PC-3 (cell line): ENCODE measurements at regions not wholly inside any gene's neighbourhood (a gene's known extent, or its start where the extent isn't known, plus 50 kb on each side); places are given as distances from the start of the nearest gene placed in this dataset.

Experiments
- ATAC-seq: fragments of 200-7000 bp; cut with Tn5 transposase; 2 replicates; pipeline ENCODE4 v1.9.1; 2020; ENCODE audit warnings: mild to moderate bottlenecking, moderate library complexity
- BruUV-seq: library from RNA; stranded (reverse); fragments of 400-500 nt; replicated peaks from 2 replicates; lab custom pipeline; 2021; lab: Mats Ljungman, UMichigan
- CTCF ChIA-PET: fragments of 300-600 bp; sonication (Branson Sonifier 250); formaldehyde crosslinking; loops from one replicate; lab custom pipeline; 2022; ENCODE audit warnings: antibody characterized with exemption; lab: Charles Lee
- POLR2A ChIA-PET: fragments of 300-600 bp; sonication (Branson Sonifier 250); formaldehyde crosslinking; loops from one replicate; lab custom pipeline; 2022; ENCODE audit warnings: antibody characterized with exemption; ENCODE audit not compliant: unreplicated experiment; lab: Charles Lee
- DNase-seq: peaks from one replicate; pipeline ENCODE4 v3.0.0-alpha.2; 2015
- H2AFZ ChIP-seq: fragments of 300-600 bp; sonication (generic); 2 replicates; pipeline ENCODE4 v1.6.0; 2016; ENCODE audit warnings: antibody characterized with exemption, low read length
- H3F3A ChIP-seq: fragments of 300-600 bp; sonication (generic); one replicate; pipeline ENCODE4 v1.6.0; 2017; ENCODE audit warnings: antibody characterized with exemption, low read length, control low read depth, mild to moderate bottlenecking; ENCODE audit not compliant: unreplicated experiment
- H3K27ac ChIP-seq: fragments of 300-600 bp; sonication (generic); 2 replicates; pipeline ENCODE4 v1.5.1; 2016; ENCODE audit warnings: mild to moderate bottlenecking, low read length
- H3K27me3 ChIP-seq: fragments of 300-600 bp; sonication (generic); 2 replicates; pipeline ENCODE4 v1.6.1; 2016; ENCODE audit warnings: low read length, mixed read lengths
- H3K36me3 ChIP-seq: fragments of 300-600 bp; sonication (generic); 2 replicates; pipeline ENCODE4 v1.6.1; 2016; ENCODE audit warnings: low read depth, mixed run types, low read length, mixed read lengths
- H3K4me1 ChIP-seq: fragments of 300-600 bp; sonication (generic); 2 replicates; pipeline ENCODE4 v1.5.1; 2016; ENCODE audit warnings: low read length; ENCODE audit not compliant: insufficient read depth
- H3K4me2 ChIP-seq: fragments of 300-600 bp; sonication (generic); 2 replicates; pipeline ENCODE4 v1.6.0; 2016; ENCODE audit warnings: low read length
- H3K4me3 ChIP-seq: fragments of 300-600 bp; sonication (generic); 2 replicates; pipeline ENCODE4 v1.5.1; 2016; ENCODE audit warnings: mild to moderate bottlenecking, low read length, mixed read lengths
- H3K79me2 ChIP-seq: fragments of 300-600 bp; sonication (generic); 2 replicates; pipeline ENCODE4 v1.6.1; 2017; ENCODE audit warnings: low read length, mixed read lengths
- H3K9ac ChIP-seq: fragments of 300-600 bp; sonication (generic); 2 replicates; pipeline ENCODE4 v1.6.0; 2016; ENCODE audit warnings: mild to moderate bottlenecking, low read length
- H3K9me2 ChIP-seq: fragments of 300-600 bp; sonication (generic); replicated peaks from 2 replicates; pipeline ENCODE4 v1.6.1; 2016; ENCODE audit warnings: mixed run types, low read length, mixed read lengths
- H3K9me3 ChIP-seq: fragments of 300-600 bp; sonication (generic); 2 replicates; pipeline ENCODE4 v1.6.1; 2016; ENCODE audit warnings: low read length, mixed read lengths
- H4K20me1 ChIP-seq: fragments of 300-600 bp; sonication (generic); 2 replicates; pipeline ENCODE4 v1.6.1; 2016; ENCODE audit warnings: low read length, mixed read lengths
- EZH2 ChIP-seq: fragments of 300-600 bp; sonication (generic); IDR thresholded peaks from one replicate; pipeline ENCODE4 v1.6.1; 2017; ENCODE audit warnings: antibody characterized with exemption, mild to moderate bottlenecking, low read length; ENCODE audit not compliant: unreplicated experiment
- EZH2phosphoT487 ChIP-seq: fragments of 300-600 bp; sonication (generic); IDR thresholded peaks from 2 replicates; pipeline ENCODE4 v1.6.1; 2018; ENCODE audit warnings: mild to moderate bottlenecking, antibody characterized with exemption, low read length, borderline replicate concordance
- intact Hi-C: fragments of 100-400 bp; cut with micrococcal nuclease; formaldehyde crosslinking; loops from 2 replicates; pipeline ENCODE4 v1.9.0; 2023
- TF ChIP-seq, protein P1 (sequence below): fragments of 300-600 bp; sonication (generic); conservative IDR thresholded peaks from 2 replicates; pipeline ENCODE4 v1.5.1; 2017; ENCODE audit warnings: antibody characterized with exemption, low read depth, mild to moderate bottlenecking, low read length

DNA sequence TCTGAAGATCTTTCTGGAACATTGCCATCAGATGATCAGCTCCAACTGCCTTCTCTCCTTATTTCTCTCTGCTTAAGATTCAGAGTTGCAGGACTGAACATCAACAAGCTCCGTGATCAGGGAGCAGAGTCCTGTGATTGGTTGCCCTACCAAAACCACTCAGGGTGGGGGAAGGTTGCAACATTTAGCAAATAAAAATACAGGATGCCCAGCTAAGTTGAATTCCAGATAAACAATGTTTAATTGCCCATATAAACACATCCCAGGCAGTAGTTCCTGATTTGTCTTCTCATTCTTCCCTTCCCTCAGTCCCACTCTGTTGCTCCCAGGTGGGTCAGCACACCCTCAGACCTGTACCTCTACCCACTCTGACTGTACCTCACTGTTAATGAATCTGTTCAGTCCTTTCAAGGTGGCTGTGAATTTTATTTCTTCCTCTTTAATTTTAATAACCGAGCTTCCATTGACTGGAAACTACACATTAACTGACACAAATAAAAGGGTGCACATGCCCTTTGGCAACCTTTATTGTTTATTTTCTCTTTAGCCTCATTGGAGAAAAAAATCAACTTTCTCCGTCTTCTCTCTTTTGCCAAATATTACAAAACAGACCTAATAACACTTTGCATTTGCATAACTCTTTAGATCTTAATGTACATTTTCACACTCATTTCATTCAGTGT is 167.1 kb upstream of the PKDCC start:
- Histone ChIP-seq H3K9me2 (no peaks in the 10 kb centered on the region), H3K4me3 (no peak overlapping the region), H4K20me1 (no peaks in the 10 kb centered on the region), H3K27ac (no peak overlapping the region), H2AFZ (no peak overlapping the region), H3K9me3 (no peaks in the 10 kb centered on the region), H3K36me3 (no peaks in the 10 kb centered on the region), H3K9ac (no peak overlapping the region), H3K4me1 (no peaks in the 10 kb centered on the region), H3K79me2 (no peaks in the 10 kb centered on the region), H3F3A (no peaks in the 10 kb centered on the region), H3K27me3 (no peaks in the 10 kb centered on the region; the same call in 1 of the 2 replicates), H3K4me2 (no peak overlapping the region)
- ChIA-PET POLR2A (no interaction called here), CTCF (no interaction called here)
- ATAC-seq (no peak), DNase-seq (no peak)
- no TSS peak for BruUV-seq
- intact Hi-C loops, result no loop called here
- TF ChIP-seq EZH2phosphoT487 (no peak), EZH2 (no peak)
- TF ChIP-seq, protein P1, sequence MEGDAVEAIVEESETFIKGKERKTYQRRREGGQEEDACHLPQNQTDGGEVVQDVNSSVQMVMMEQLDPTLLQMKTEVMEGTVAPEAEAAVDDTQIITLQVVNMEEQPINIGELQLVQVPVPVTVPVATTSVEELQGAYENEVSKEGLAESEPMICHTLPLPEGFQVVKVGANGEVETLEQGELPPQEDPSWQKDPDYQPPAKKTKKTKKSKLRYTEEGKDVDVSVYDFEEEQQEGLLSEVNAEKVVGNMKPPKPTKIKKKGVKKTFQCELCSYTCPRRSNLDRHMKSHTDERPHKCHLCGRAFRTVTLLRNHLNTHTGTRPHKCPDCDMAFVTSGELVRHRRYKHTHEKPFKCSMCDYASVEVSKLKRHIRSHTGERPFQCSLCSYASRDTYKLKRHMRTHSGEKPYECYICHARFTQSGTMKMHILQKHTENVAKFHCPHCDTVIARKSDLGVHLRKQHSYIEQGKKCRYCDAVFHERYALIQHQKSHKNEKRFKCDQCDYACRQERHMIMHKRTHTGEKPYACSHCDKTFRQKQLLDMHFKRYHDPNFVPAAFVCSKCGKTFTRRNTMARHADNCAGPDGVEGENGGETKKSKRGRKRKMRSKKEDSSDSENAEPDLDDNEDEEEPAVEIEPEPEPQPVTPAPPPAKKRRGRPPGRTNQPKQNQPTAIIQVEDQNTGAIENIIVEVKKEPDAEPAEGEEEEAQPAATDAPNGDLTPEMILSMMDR, result no peak

DNA sequence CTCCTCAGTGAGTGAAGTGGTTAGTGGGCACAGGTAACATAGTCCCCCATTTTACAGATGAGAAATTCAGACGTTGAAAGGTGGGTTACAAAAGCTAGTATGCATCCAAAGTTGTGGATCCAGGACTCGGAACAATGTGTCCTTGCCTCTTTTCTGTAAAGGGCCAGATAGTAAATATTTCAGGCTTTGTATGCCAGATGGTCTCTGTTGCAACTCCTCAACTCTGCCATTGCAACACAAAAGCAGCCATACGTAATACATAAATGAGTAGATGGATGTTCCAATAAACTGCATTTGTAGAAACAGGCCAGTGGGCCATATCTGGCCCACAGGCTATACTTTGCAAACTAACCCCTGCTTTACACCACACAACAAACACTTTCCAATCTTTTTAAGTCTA is 166.6 kb upstream of the PKDCC start:
- ChIA-PET CTCF (no interaction called here), POLR2A (no interaction called here)
- BruUV-seq, result no TSS peak
- Histone ChIP-seq H3K9me2 (no peaks in the 10 kb centered on the region), H3F3A (no peaks in the 10 kb centered on the region), H3K79me2 (no peaks in the 10 kb centered on the region), H3K36me3 (no peaks in the 10 kb centered on the region), H3K27me3 (no peaks in the 10 kb centered on the region; the same call in 1 of the 2 replicates), H3K4me3 (no peak overlapping the region), H2AFZ (no peak overlapping the region), H3K9ac (no peak overlapping the region), H3K27ac (no peak overlapping the region), H3K9me3 (no peaks in the 10 kb centered on the region), H4K20me1 (no peaks in the 10 kb centered on the region), H3K4me2 (no peak overlapping the region), H3K4me1 (no peaks in the 10 kb centered on the region)
- intact Hi-C loops, result no loop called here
- no peak for ATAC-seq
- no peak for DNase-seq
- no peak for TF ChIP-seq EZH2
- TF ChIP-seq, protein P1, result no peak

DNA sequence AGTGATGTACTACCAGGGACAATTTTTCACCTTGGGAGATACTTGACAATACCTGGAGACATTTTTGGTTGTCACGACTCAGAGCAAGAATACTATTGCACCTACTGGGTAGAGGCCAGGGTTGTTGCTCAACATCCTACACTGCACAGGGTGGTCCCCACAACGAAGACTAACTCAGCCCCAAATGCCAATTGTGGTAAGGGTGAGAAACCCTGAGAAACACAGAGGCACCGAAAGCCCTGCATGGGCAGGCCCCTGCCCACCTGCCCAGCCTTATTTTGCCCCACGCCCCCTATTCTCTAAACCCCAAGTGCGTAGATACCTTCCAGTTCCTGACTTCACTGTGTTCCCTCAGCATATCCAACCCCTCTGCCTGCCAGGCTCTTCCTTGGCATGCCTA is 163.1 kb upstream of the PKDCC start:
- ChIA-PET CTCF (no interaction called here), POLR2A (no interaction called here)
- Histone ChIP-seq H3K27ac (no peak overlapping the region), H3F3A (no peaks in the 10 kb centered on the region), H3K27me3 (0 out of 2 replicates have a peak, but pooled peaks cover under 1% of the 10 kb centered on the region), H3K9me2 (no peaks in the 10 kb centered on the region), H3K36me3 (no peaks in the 10 kb centered on the region), H2AFZ (no peak overlapping the region), H3K4me2 (no peak overlapping the region), H3K4me3 (no peak overlapping the region), H3K79me2 (no peaks in the 10 kb centered on the region), H3K4me1 (no peaks in the 10 kb centered on the region), H3K9ac (no peak overlapping the region), H4K20me1 (no peaks in the 10 kb centered on the region), H3K9me3 (no peaks in the 10 kb centered on the region)
- no peak for DNase-seq
- intact Hi-C loops, result no loop called here
- BruUV-seq, result no TSS peak
- ATAC-seq, result no peak
- no peak for TF ChIP-seq EZH2phosphoT487
- TF ChIP-seq, protein P1, result no peak
- no peak for TF ChIP-seq EZH2
